Heart left ventricle (tissue), 16 donors: ENCODE measurements at regions not wholly inside any gene's neighbourhood (a gene's known extent, or its start where the extent isn't known, plus 50 kb on each side); places are given as distances from the start of the nearest gene placed in this dataset.

Source experiments
- ATAC-seq, 4 donors: fragments of 200-7000 bp; cut with Tn5 transposase; one replicate each; pipeline ENCODE4 v1.9.1; 2020 to 2022; ENCODE audit warnings: moderate library complexity in 4 of 4, mild to moderate bottlenecking in 3 of 4, moderate number of reproducible peaks in 1 of 4
- DNase-seq, 5 donors: peaks; one replicate each; pipeline ENCODE4 v3.0.0-alpha.2; 2020
- H3K27ac ChIP-seq, 12 donors: fragments of 200-600 bp; sonication (generic) in 4 of 12; one replicate each; pipeline versions ENCODE4 v1.5.0 to v1.8.0; 2016 to 2022; ENCODE audit warnings: mild to moderate bottlenecking in 2 of 12
- H3K27me3 ChIP-seq, 9 donors: fragments of 200-600 bp; sonication (generic) in 2 of 9; one replicate each; pipeline versions ENCODE4 v1.5.1 to v1.8.0; 2016 to 2022; ENCODE audit warnings: mild to moderate bottlenecking in 3 of 9
- H3K36me3 ChIP-seq, 9 donors: fragments of 200-600 bp; sonication (generic) in 2 of 9; one replicate each; pipeline versions ENCODE4 v1.5.0 to v1.8.0; 2018 to 2022; ENCODE audit warnings: mild to moderate bottlenecking in 2 of 9
- H3K4me1 ChIP-seq, 12 donors: fragments of 200-600 bp; sonication (generic) in 4 of 12; one replicate each; pipeline versions ENCODE4 v1.5.0 to v1.8.0; 2016 to 2022; ENCODE audit warnings: mild to moderate bottlenecking in 3 of 12
- H3K4me3 ChIP-seq, 12 donors: fragments of 200-600 bp; sonication (generic) in 4 of 12; one replicate each; pipeline versions ENCODE4 v1.5.0 to v1.8.0; 2017 to 2022; ENCODE audit warnings: mild to moderate bottlenecking in 9 of 12, moderate library complexity in 4 of 12
- H3K9me3 ChIP-seq, 12 donors: fragments of 200-600 bp; sonication (generic) in 4 of 12; one replicate each; pipeline versions ENCODE4 v1.5.0 to v1.8.0; 2016 to 2022; ENCODE audit warnings: mild to moderate bottlenecking in 1 of 12
- POLR2A ChIP-seq, 2 donors: fragments of 450-650 bp; IDR thresholded peaks; one replicate each; pipeline ENCODE4 v1.6.1; 2017; ENCODE audit warnings: antibody characterized with exemption in 2 of 2, mild to moderate bottlenecking in 2 of 2, moderate library complexity in 2 of 2
- WGBS, 4 donors: extraction: QIAGEN DNeasy Blood & Tissue Kit in 2 of 4; methylation state at CpG; one replicate each; pipeline versions ENCODE4 v1.1.5 to v1.1.7; 2013 to 2018; 5-methylcytosine and 5-hydroxymethylcytosine counted together
- intact Hi-C, 10 donors: fragments of 100-400 bp; cut with DNase I; formaldehyde crosslinking; loops; one replicate each; pipeline versions ENCODE4 v1.11.1 to v1.14.2; 2022
- TF ChIP-seq, protein P1 (sequence below), 12 donors: fragments of 200-600 bp; sonication (generic) in 4 of 12; IDR thresholded peaks; one replicate each; pipeline versions ENCODE4 v1.5.0 to v1.8.0; 2018 to 2022; ENCODE audit warnings: antibody characterized with exemption in 12 of 12, mild to moderate bottlenecking in 5 of 12
- donor health status: ischemic (EF 13 %, LVEDD 7.1; RV severe dilation, severe dysfunction).
- donor health status: healthy with polysubstance abuse.
- donor health status: DM: no; HTN: yes; CAD: no.
- donor health status: DM: no; HTN: no; CAD: no.
- donor health status: ischemic (EF 25% LVEDD 6.9; RV normal size, moderate dysfunction).
- donor health status: ischemic (EF 25% LVEDD 5.7; RV mildly dilated, moderate dysfunction).
- donor health status: healthy.
- donor health status: DM: yes; HTN: yes; CAD: no.
- donor health status: ischemic (EF 35%, LVEDD 5.7; RV mildly dilated, moderate dysfunction).
- donor health status: nonischemic (EF 11% LVEDD 7.7; RV severe dilation, severe dysfunction).
- donor health status: DM: yes; HTN: yes; CAD: no.
- donor health status: PGD.
- donor health status: ischemic (EF 29% LVEDD 5.4; RV normal size, mild dysfunction).
- donor health status: nonischemic (EF 23%, LVEDD 6.1; RV moderate dilation, normal function).

GRCh38 chr10:88113657-88114272, 250.3 kb downstream of the PTEN start:
- TF ChIP-seq, protein P1, sequence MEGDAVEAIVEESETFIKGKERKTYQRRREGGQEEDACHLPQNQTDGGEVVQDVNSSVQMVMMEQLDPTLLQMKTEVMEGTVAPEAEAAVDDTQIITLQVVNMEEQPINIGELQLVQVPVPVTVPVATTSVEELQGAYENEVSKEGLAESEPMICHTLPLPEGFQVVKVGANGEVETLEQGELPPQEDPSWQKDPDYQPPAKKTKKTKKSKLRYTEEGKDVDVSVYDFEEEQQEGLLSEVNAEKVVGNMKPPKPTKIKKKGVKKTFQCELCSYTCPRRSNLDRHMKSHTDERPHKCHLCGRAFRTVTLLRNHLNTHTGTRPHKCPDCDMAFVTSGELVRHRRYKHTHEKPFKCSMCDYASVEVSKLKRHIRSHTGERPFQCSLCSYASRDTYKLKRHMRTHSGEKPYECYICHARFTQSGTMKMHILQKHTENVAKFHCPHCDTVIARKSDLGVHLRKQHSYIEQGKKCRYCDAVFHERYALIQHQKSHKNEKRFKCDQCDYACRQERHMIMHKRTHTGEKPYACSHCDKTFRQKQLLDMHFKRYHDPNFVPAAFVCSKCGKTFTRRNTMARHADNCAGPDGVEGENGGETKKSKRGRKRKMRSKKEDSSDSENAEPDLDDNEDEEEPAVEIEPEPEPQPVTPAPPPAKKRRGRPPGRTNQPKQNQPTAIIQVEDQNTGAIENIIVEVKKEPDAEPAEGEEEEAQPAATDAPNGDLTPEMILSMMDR (IDR thresholded peaks at IDR 0.05) = no peak
- TF ChIP-seq POLR2A (IDR thresholded peaks at IDR 0.05) = no peak
- intact Hi-C loops = loop anchor here in 8 of 10 donors (1.0 to 10.0 kb wide), 9 partner anchors 136 to 459 kb away; partner anchors contain the start of genes KLLN (in 5 of the 8), PTEN (in 5 of the 8) and PAPSS2 (in 1 of the 8)
- Histone ChIP-seq H3K4me3 (no peak overlapping the region), H3K4me1 (peaks cover 0 to 66% (median 3%) of the 10 kb centered on the region in 12 donors), H3K27ac (no peak overlapping the region), H3K36me3 (no peaks in the 10 kb centered on the region), H3K9me3 (no peaks in the 10 kb centered on the region), H3K27me3 (no peaks in the 10 kb centered on the region)
- 71 to 100% (median 84%) methylated on average over 2 of the region's 2 CpGs for WGBS, 4 donors
- DNase-seq = no peak
- peak in 1 of 4 donors; percentile 4 for ATAC-seq

DNA sequence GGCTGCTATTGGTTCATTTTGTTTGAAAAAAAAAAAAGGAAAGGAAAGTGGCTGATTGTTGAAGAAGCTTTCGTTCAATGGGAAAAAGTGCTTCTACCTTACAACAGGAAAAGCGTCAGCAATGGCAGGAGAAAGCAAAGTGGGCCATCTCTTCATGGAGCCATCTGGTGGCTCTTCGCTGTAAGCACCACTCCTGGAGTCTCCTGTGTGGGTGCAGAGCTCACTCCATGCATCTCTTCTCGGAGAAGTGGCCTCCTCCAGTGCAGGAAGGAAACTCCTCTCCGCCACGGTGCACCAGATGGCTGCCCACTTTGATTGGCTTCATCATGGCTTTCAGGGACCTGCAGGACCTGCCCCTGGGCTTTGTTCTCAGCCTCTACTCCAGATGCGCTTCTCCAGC, 250.9 kb downstream of the PTEN start:
- no peaks in the 10 kb centered on the region for H3K9me3 ChIP-seq
- 55 to 61% (median 59%) methylated on average over 7 of the region's 7 CpGs for WGBS, 4 donors
- ATAC-seq (peak; percentile 47 to 90 (median 78)), DNase-seq (peak; percentile 34 to 60 (median 48))
- H3K27ac ChIP-seq = no peak overlapping the region
- TF ChIP-seq POLR2A (IDR thresholded peaks at IDR 0.05) = no peak
- TF ChIP-seq, protein P1 (IDR thresholded peaks at IDR 0.05) = peak; percentile 48 to 76 (median 66)
- no peaks in the 10 kb centered on the region for H3K27me3 ChIP-seq
- intact Hi-C loops = loop anchor here in 8 of 10 donors (1.0 to 10.0 kb wide), 9 partner anchors 137 to 460 kb away; partner anchors contain the start of genes KLLN (in 5 of the 8), PTEN (in 5 of the 8) and PAPSS2 (in 1 of the 8)
- H3K4me1 ChIP-seq = peaks cover 0 to 69% (median 3%) of the 10 kb centered on the region in 12 donors
- H3K36me3 ChIP-seq = no peaks in the 10 kb centered on the region
- H3K4me3 ChIP-seq = no peak overlapping the region

DNA sequence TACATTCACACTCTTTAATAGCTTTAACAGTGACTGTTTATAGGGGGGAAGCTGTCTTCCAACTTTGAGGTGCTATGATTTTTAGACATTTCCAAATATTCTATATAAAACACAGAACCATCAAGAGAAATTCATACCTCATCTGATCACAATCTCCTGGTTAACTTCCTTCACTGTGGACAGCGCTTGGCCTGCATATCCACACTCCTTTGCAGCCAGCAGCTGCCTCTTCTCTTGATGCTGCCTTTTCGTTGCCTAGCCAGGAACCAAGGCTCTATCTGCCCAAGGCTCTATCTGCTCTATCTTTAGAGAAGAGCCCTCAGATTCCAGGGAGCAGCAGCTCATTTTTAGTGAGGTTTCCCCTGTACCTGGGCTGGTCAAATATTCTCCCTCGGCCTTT, 252.0 kb downstream of the PTEN start:
- no peak for TF ChIP-seq POLR2A (IDR thresholded peaks at IDR 0.05)
- TF ChIP-seq, protein P1 (IDR thresholded peaks at IDR 0.05) = no peak
- ATAC-seq (no peak), DNase-seq (no peak)
- no peaks in the 10 kb centered on the region for H3K9me3 ChIP-seq
- WGBS, 4 donors = 74 to 90% (median 88%) methylated on average over 3 of the region's 3 CpGs
- H3K36me3 ChIP-seq = no peaks in the 10 kb centered on the region
- intact Hi-C loops = loop anchor here in 7 of 10 donors (2.0 to 10.0 kb wide), 7 partner anchors 253 to 461 kb away; partner anchors contain the start of genes KLLN (in 5 of the 7), PTEN (in 5 of the 7) and PAPSS2 (in 1 of the 7)
- H3K27ac ChIP-seq = no peak overlapping the region
- H3K27me3 ChIP-seq = no peaks in the 10 kb centered on the region
- H3K4me3 ChIP-seq = no peak overlapping the region
- peaks cover 0 to 65% (median 3%) of the 10 kb centered on the region in 12 donors for H3K4me1 ChIP-seq

GRCh38 chr10:88115968-88116367, 252.5 kb downstream of the PTEN start:
- H3K27ac ChIP-seq = no peak overlapping the region
- H3K4me3 ChIP-seq = no peak overlapping the region
- no peak for ATAC-seq
- no peaks in the 10 kb centered on the region for H3K9me3 ChIP-seq
- H3K36me3 ChIP-seq = no peaks in the 10 kb centered on the region
- no peak for DNase-seq
- intact Hi-C loops = loop anchor here in 7 of 10 donors (2.0 to 10.0 kb wide), 7 partner anchors 253 to 461 kb away; partner anchors contain the start of genes KLLN (in 5 of the 7), PTEN (in 5 of the 7) and PAPSS2 (in 1 of the 7)
- TF ChIP-seq POLR2A (IDR thresholded peaks at IDR 0.05) = no peak
- TF ChIP-seq, protein P1 (IDR thresholded peaks at IDR 0.05) = no peak
- no peaks in the 10 kb centered on the region for H3K27me3 ChIP-seq
- H3K4me1 ChIP-seq = peaks cover 0 to 67% (median 3%) of the 10 kb centered on the region in 12 donors
- WGBS, 4 donors = 88 to 94% (median 91%) methylated on average over 1 of the region's 1 CpG
